22Rv1 (cell line): ENCODE measurements at regions not wholly inside any gene's neighbourhood (a gene's known extent, or its start where the extent isn't known, plus 50 kb on each side); places are given as distances from the start of the nearest gene placed in this dataset.

ENCODE experiments used
- ZFX ChIP-seq: fragments of 450-650 bp; IDR thresholded peaks from 2 replicates; pipeline ENCODE4 v1.6.1; 2017; ENCODE audit warnings: antibody characterized with exemption, borderline replicate concordance
- TF ChIP-seq, protein P1 (sequence below): fragments of 450-650 bp; IDR thresholded peaks from 2 replicates; pipeline ENCODE4 v1.5.1; 2017; ENCODE audit warnings: mild to moderate bottlenecking

GRCh38 chr5:172559004-172559932 lies 81.8 kb upstream of the NEURL1B start:
- TF ChIP-seq, protein P1, sequence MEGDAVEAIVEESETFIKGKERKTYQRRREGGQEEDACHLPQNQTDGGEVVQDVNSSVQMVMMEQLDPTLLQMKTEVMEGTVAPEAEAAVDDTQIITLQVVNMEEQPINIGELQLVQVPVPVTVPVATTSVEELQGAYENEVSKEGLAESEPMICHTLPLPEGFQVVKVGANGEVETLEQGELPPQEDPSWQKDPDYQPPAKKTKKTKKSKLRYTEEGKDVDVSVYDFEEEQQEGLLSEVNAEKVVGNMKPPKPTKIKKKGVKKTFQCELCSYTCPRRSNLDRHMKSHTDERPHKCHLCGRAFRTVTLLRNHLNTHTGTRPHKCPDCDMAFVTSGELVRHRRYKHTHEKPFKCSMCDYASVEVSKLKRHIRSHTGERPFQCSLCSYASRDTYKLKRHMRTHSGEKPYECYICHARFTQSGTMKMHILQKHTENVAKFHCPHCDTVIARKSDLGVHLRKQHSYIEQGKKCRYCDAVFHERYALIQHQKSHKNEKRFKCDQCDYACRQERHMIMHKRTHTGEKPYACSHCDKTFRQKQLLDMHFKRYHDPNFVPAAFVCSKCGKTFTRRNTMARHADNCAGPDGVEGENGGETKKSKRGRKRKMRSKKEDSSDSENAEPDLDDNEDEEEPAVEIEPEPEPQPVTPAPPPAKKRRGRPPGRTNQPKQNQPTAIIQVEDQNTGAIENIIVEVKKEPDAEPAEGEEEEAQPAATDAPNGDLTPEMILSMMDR: no peak
- TF ChIP-seq ZFX: no peak
